Activated T-cell treated with anti-CD3 and anti-CD28 coated beads, Interleukin-2, amount 50 U/mL, for 48 hours (primary cell): ENCODE measurements at regions not wholly inside any gene's neighbourhood (a gene's known extent, or its start where the extent isn't known, plus 50 kb on each side); places are given as distances from the start of the nearest gene placed in this dataset.
"Not testable (repeated sequence)": the region's sequence is repeated elsewhere in the genome, so short reads cannot be mapped to it uniquely, and the experiment has no call there.

ENCODE experiments used
- DNase-seq, 2 experiments: peaks; one replicate each; pipeline ENCODE4 v3.0.0-alpha.2; 2020

GRCh38 chr22:22977479-22978200, 90.0 kb downstream of the IGLL5 start:
- DNase-seq, result no peak

GRCh38 chr22:22978637-22979036, 91.0 kb downstream of the IGLL5 start:
- DNase-seq, result no peak

- DNase-seq, result no peak
These were observed 91.1 kb upstream of the GNAZ start for GRCh38 chr22:22979121-22979724.

GRCh38 chr22:22979954-22980353, 90.4 kb upstream of the GNAZ start:
- DNase-seq, result no peak

GRCh38 chr22:22981670-22982571, 88.4 kb upstream of the GNAZ start:
- DNase-seq, result no peak

GRCh38 chr22:22982616-22983015, 87.7 kb upstream of the GNAZ start:
- DNase-seq, result no peak

GRCh38 chr22:22983123-22983522, 87.2 kb upstream of the GNAZ start:
- no peak for DNase-seq

- no peak for DNase-seq
These were observed 86.5 kb upstream of the GNAZ start for GRCh38 chr22:22983816-22984215.

GRCh38 chr22:22984967-22985366, 85.4 kb upstream of the GNAZ start:
- no peak for DNase-seq

GRCh38 chr22:22986008-22986407, 84.3 kb upstream of the GNAZ start:
- no peak for DNase-seq

- no peak for DNase-seq
These were observed 83.7 kb upstream of the GNAZ start for GRCh38 chr22:22986640-22987039.

GRCh38 chr22:22988150-22988549, 82.2 kb upstream of the GNAZ start:
- no peak for DNase-seq

GRCh38 chr22:22988785-22989184, 81.5 kb upstream of the GNAZ start:
- DNase-seq, result no peak

GRCh38 chr22:22989856-22990255, 80.5 kb upstream of the GNAZ start:
- no peak for DNase-seq

- not testable (repeated sequence) for DNase-seq
These were observed 79.4 kb upstream of the GNAZ start for GRCh38 chr22:22990711-22991505.

GRCh38 chr22:22992474-22992873, 77.8 kb upstream of the GNAZ start:
- DNase-seq, result no peak

- DNase-seq, result no peak
These were observed 77.1 kb upstream of the GNAZ start for GRCh38 chr22:22993184-22993583.

- no peak for DNase-seq
These were observed 75.2 kb upstream of the GNAZ start for GRCh38 chr22:22995166-22995565.

- DNase-seq, result no peak
These were observed 73.6 kb upstream of the GNAZ start for GRCh38 chr22:22996511-22997261.

- no peak for DNase-seq
These were observed 72.9 kb upstream of the GNAZ start for GRCh38 chr22:22997262-22997898.

GRCh38 chr22:22997988-22998387, 72.3 kb upstream of the GNAZ start:
- DNase-seq, result no peak

GRCh38 chr22:22999523-22999922, 70.8 kb upstream of the GNAZ start:
- no peak for DNase-seq
